Mucosa of rectum (tissue), 2 donors: ENCODE measurements at regions not wholly inside any gene's neighbourhood (a gene's known extent, or its start where the extent isn't known, plus 50 kb on each side); places are given as distances from the start of the nearest gene placed in this dataset.
A peak's percentile ranks its signal among the peaks of the same experiment; 100 is the strongest.

Experiments used
- H3K27ac ChIP-seq, 2 donors: one replicate each; pipeline ENCODE4 v1.7.0; 2013; ENCODE audit warnings: inconsistent platforms in 2 of 2, low read depth in 2 of 2, low read length in 2 of 2
- H3K27me3 ChIP-seq, 2 donors: one replicate each; pipeline ENCODE4 v1.7.0; 2013; ENCODE audit warnings: low read length in 2 of 2; ENCODE audit not compliant: control insufficient read depth in 2 of 2, insufficient read depth in 2 of 2
- H3K36me3 ChIP-seq, 2 donors: one replicate each; pipeline ENCODE4 v1.7.0; 2013; ENCODE audit warnings: low read length in 2 of 2; ENCODE audit not compliant: control insufficient read depth in 2 of 2, insufficient read depth in 2 of 2
- H3K4me1 ChIP-seq, 2 donors: one replicate each; pipeline ENCODE4 v1.7.0; 2013; ENCODE audit warnings: low read length in 2 of 2, mild to moderate bottlenecking in 1 of 2; ENCODE audit not compliant: control insufficient read depth in 2 of 2, insufficient read depth in 2 of 2
- H3K4me3 ChIP-seq, 2 donors: one replicate each; pipeline ENCODE4 v1.7.0; 2013; ENCODE audit warnings: low read length in 2 of 2
- H3K9ac ChIP-seq, 2 donors: one replicate each; pipeline ENCODE4 v1.7.0; 2013; ENCODE audit warnings: low read length in 2 of 2, low read depth in 1 of 2, mild to moderate bottlenecking in 1 of 2
- H3K9me3 ChIP-seq, 2 donors: one replicate each; pipeline ENCODE4 v1.7.0; 2013; ENCODE audit warnings: low read length in 2 of 2; ENCODE audit not compliant: control insufficient read depth in 2 of 2
- donor health status: healthy.
- donor health status: Normal muscosa, but diverticular disease.

GRCh38 chr12:93010461-93010860, 81.4 kb upstream of the EEA1 start:
- Histone ChIP-seq H3K9ac (no peak overlapping the region), H3K9me3 (no peaks in the 10 kb centered on the region), H3K4me3 (no peak overlapping the region), H3K27ac (no peak overlapping the region), H3K27me3 (no peaks in the 10 kb centered on the region), H3K36me3 (no peaks in the 10 kb centered on the region), H3K4me1 (peaks cover 0 to 10% of the 10 kb centered on the region in 2 donors)

GRCh38 chr12:93011100-93011499, 82.0 kb upstream of the EEA1 start:
- Histone ChIP-seq H3K9me3 (no peaks in the 10 kb centered on the region), H3K36me3 (no peaks in the 10 kb centered on the region), H3K4me3 (no peak overlapping the region), H3K4me1 (peaks cover 0 to 14% of the 10 kb centered on the region in 2 donors), H3K27me3 (no peaks in the 10 kb centered on the region), H3K9ac (no peak overlapping the region), H3K27ac (no peak overlapping the region)

GRCh38 chr12:93015871-93016751, 87.0 kb upstream of the EEA1 start:
- peaks cover 26 to 55% of the 10 kb centered on the region in 2 donors for H3K4me1 ChIP-seq
- H3K27me3 ChIP-seq, result no peaks in the 10 kb centered on the region
- H3K36me3 ChIP-seq, result no peaks in the 10 kb centered on the region
- peak overlapping the region; percentile 41 to 55 for H3K27ac ChIP-seq
- no peak overlapping the region for H3K9ac ChIP-seq
- H3K9me3 ChIP-seq, result no peaks in the 10 kb centered on the region
- H3K4me3 ChIP-seq, result peak overlapping the region in 1 of 2 donors; percentile 55

GRCh38 chr12:93016752-93017350, 87.8 kb upstream of the EEA1 start:
- peaks cover 26 to 59% of the 10 kb centered on the region in 2 donors for H3K4me1 ChIP-seq
- H3K36me3 ChIP-seq, result no peaks in the 10 kb centered on the region
- peak overlapping the region; percentile 39 to 43 for H3K27ac ChIP-seq
- no peaks in the 10 kb centered on the region for H3K27me3 ChIP-seq
- no peaks in the 10 kb centered on the region for H3K9me3 ChIP-seq
- H3K4me3 ChIP-seq, result no peak overlapping the region
- no peak overlapping the region for H3K9ac ChIP-seq

GRCh38 chr12:93018610-93019009, 89.5 kb upstream of the EEA1 start:
- no peaks in the 10 kb centered on the region for H3K36me3 ChIP-seq
- H3K9ac ChIP-seq, result peak overlapping the region in 1 of 2 donors; percentile 49
- H3K27me3 ChIP-seq, result no peaks in the 10 kb centered on the region
- H3K9me3 ChIP-seq, result no peaks in the 10 kb centered on the region
- peak overlapping the region; percentile 87 to 91 for H3K27ac ChIP-seq
- H3K4me3 ChIP-seq, result peak overlapping the region; percentile 32 to 56
- peaks cover 26 to 59% of the 10 kb centered on the region in 2 donors for H3K4me1 ChIP-seq

GRCh38 chr12:93019212-93019927, 90.3 kb upstream of the EEA1 start:
- H3K4me3 ChIP-seq, result peak overlapping the region; percentile 32 to 56
- H3K27me3 ChIP-seq, result no peaks in the 10 kb centered on the region
- no peaks in the 10 kb centered on the region for H3K36me3 ChIP-seq
- no peaks in the 10 kb centered on the region for H3K9me3 ChIP-seq
- H3K9ac ChIP-seq, result peak overlapping the region; percentile 49 to 64
- H3K27ac ChIP-seq, result peak overlapping the region; percentile 87 to 91
- H3K4me1 ChIP-seq, result peaks cover 26 to 59% of the 10 kb centered on the region in 2 donors

GRCh38 chr12:93019975-93020630, 91.0 kb upstream of the EEA1 start:
- H3K9ac ChIP-seq, result peak overlapping the region; percentile 52 to 64
- peak overlapping the region; percentile 5 to 56 for H3K4me3 ChIP-seq
- H3K9me3 ChIP-seq, result no peaks in the 10 kb centered on the region
- H3K27ac ChIP-seq, result peak overlapping the region; percentile 87 to 91
- no peaks in the 10 kb centered on the region for H3K36me3 ChIP-seq
- H3K27me3 ChIP-seq, result no peaks in the 10 kb centered on the region
- peaks cover 26 to 55% of the 10 kb centered on the region in 2 donors for H3K4me1 ChIP-seq

GRCh38 chr12:93020631-93021597, 91.8 kb upstream of the EEA1 start:
- no peaks in the 10 kb centered on the region for H3K36me3 ChIP-seq
- H3K9me3 ChIP-seq, result no peaks in the 10 kb centered on the region
- H3K9ac ChIP-seq, result peak overlapping the region in 1 of 2 donors; percentile 52
- H3K4me1 ChIP-seq, result peaks cover 26 to 50% of the 10 kb centered on the region in 2 donors
- peak overlapping the region; percentile 87 to 91 for H3K27ac ChIP-seq
- H3K27me3 ChIP-seq, result no peaks in the 10 kb centered on the region
- peak overlapping the region; percentile 29 to 30 for H3K4me3 ChIP-seq
